ENCODE measurements at regions not wholly inside any gene's neighbourhood (a gene's known extent, or its start where the extent isn't known, plus 50 kb on each side); places are given as distances from the start of the nearest gene placed in this dataset.

- no CpG with 5 or more reads among the region's 4 CpGs for WGBS (ENCODE audit: insufficient coverage)
Observed at GRCh38 chrX:25295466-25295865, 279.7 kb upstream of the ARX start.

DNA sequence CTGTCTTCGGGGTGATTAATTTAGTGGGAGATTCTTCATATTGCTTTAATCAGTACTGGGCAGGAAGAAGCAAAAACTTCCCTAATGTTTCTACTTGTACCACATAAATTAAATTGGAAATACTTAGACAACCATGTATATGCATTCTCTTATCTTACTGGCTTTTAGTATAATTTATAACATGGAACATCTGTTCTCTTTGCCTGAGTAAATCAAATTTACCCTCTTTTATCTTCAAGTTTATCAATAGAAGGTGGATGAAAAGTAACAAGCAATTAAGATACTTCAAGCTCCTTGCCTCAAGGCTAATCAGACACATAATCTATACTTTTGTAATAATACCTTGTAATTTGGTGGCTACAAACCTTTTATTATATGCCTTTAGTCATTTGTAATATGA lies 274.4 kb upstream of the ARX start:
- Mint-ChIP-seq H3K4me3 (no peak overlapping the region), H3K36me3 (no peaks in the 10 kb centered on the region), H3K27me3 (ENCODE audit: low read depth in 3 of 3) (no peaks in the 10 kb centered on the region), H3K27ac (no peak overlapping the region), H3K4me1 (no peaks in the 10 kb centered on the region), H3K9me3 (peaks cover 0 to 3% (median 0%) of the 10 kb centered on the region in 7 donors)
- Histone ChIP-seq H3K4me2 (replicated peaks; ENCODE audit: extremely low read depth, low read length, poor library complexity, severe bottlenecking) (no peak overlapping the region), H3K4me3 (replicated peaks in 1 of 3; ENCODE audit: low read depth in 2 of 3, low read length in 3 of 3) (no peak overlapping the region), H4K20me1 (ENCODE audit: insufficient read depth, low read length) (no peaks in the 10 kb centered on the region), H3K36me3 (replicated peaks in 1 of 2; ENCODE audit: control insufficient read depth in 1 of 2, insufficient read depth in 2 of 2, low read length in 2 of 2) (no peaks in the 10 kb centered on the region), H3K9me3 (replicated peaks in 1 of 2; ENCODE audit: control insufficient read depth in 1 of 2, insufficient read depth in 1 of 2, low read length in 2 of 2) (no peaks in the 10 kb centered on the region), H3K27me3 (ENCODE audit: control insufficient read depth in 2 of 2, insufficient read depth in 2 of 2, low read length in 2 of 2) (no peaks in the 10 kb centered on the region), H3K4me1 (ENCODE audit: control insufficient read depth in 1 of 2, insufficient read depth in 2 of 2, low read length in 2 of 2) (no peaks in the 10 kb centered on the region), H3K79me2 (ENCODE audit: insufficient read depth, low read length) (no peaks in the 10 kb centered on the region), H2AFZ (ENCODE audit: insufficient read depth, low read depth, low read length, poor library complexity, severe bottlenecking) (no peak overlapping the region), H3K27ac (ENCODE audit: low read depth in 1 of 2, low read length in 2 of 2) (no peak overlapping the region), H3K9ac (ENCODE audit: insufficient read depth, low read length, poor library complexity, severe bottlenecking) (no peak overlapping the region)
- no peak for TF ChIP-seq CTCF (IDR thresholded peaks at IDR 0.05)
- DNase-seq, result no peak
- no CpG with 5 or more reads among the region's 1 CpG for WGBS (ENCODE audit: insufficient coverage)
- intact Hi-C loops (cut with micrococcal nuclease), result no loop called here

More at GRCh38 chrX:25295466-25295865, 279.7 kb upstream of the ARX start:
- peaks cover 0 to 3% (median 0%) of the 10 kb centered on the region in 7 donors for H3K9me3 Mint-ChIP-seq
- Histone ChIP-seq H3K36me3 (replicated peaks in 1 of 2; ENCODE audit: control insufficient read depth in 1 of 2, insufficient read depth in 2 of 2, low read length in 2 of 2) (no peaks in the 10 kb centered on the region), H2AFZ (ENCODE audit: insufficient read depth, low read depth, low read length, poor library complexity, severe bottlenecking) (no peak overlapping the region), H3K79me2 (ENCODE audit: insufficient read depth, low read length) (no peaks in the 10 kb centered on the region), H3K4me3 (replicated peaks in 1 of 3; ENCODE audit: low read depth in 2 of 3, low read length in 3 of 3) (no peak overlapping the region), H3K9ac (ENCODE audit: insufficient read depth, low read length, poor library complexity, severe bottlenecking) (no peak overlapping the region), H3K27ac (ENCODE audit: low read depth in 1 of 2, low read length in 2 of 2) (no peak overlapping the region), H3K27me3 (ENCODE audit: control insufficient read depth in 2 of 2, insufficient read depth in 2 of 2, low read length in 2 of 2) (no peaks in the 10 kb centered on the region), H3K4me2 (replicated peaks; ENCODE audit: extremely low read depth, low read length, poor library complexity, severe bottlenecking) (no peak overlapping the region), H3K9me3 (replicated peaks in 1 of 2; ENCODE audit: control insufficient read depth in 1 of 2, insufficient read depth in 1 of 2, low read length in 2 of 2) (no peaks in the 10 kb centered on the region), H4K20me1 (ENCODE audit: insufficient read depth, low read length) (no peaks in the 10 kb centered on the region), H3K4me1 (ENCODE audit: control insufficient read depth in 1 of 2, insufficient read depth in 2 of 2, low read length in 2 of 2) (no peaks in the 10 kb centered on the region)
- no peak overlapping the region for H3K27ac Mint-ChIP-seq
- H3K4me3 Mint-ChIP-seq, result no peak overlapping the region
- intact Hi-C loops (cut with micrococcal nuclease), result no loop called here
- no peaks in the 10 kb centered on the region for H3K4me1 Mint-ChIP-seq
- DNase-seq, result no peak
- no peaks in the 10 kb centered on the region for H3K36me3 Mint-ChIP-seq
- no peak for TF ChIP-seq CTCF (IDR thresholded peaks at IDR 0.05)
- no peaks in the 10 kb centered on the region for H3K27me3 Mint-ChIP-seq (ENCODE audit: low read depth in 3 of 3)

All from CD14-positive monocyte (primary cell).